Islet of Langerhans (tissue), 1 donor: ENCODE measurements at regions not wholly inside any gene's neighbourhood (a gene's known extent, or its start where the extent isn't known, plus 50 kb on each side); places are given as distances from the start of the nearest gene placed in this dataset.
"Not testable (repeated sequence)": the region's sequence is repeated elsewhere in the genome, so short reads cannot be mapped to it uniquely, and the experiment has no call there.

Experiments used
- FAIRE-seq: peaks from one replicate; lab custom pipeline; 2011; peaks lifted over from hg19 to GRCh38; lab: Jason Lieb, UNC

DNA sequence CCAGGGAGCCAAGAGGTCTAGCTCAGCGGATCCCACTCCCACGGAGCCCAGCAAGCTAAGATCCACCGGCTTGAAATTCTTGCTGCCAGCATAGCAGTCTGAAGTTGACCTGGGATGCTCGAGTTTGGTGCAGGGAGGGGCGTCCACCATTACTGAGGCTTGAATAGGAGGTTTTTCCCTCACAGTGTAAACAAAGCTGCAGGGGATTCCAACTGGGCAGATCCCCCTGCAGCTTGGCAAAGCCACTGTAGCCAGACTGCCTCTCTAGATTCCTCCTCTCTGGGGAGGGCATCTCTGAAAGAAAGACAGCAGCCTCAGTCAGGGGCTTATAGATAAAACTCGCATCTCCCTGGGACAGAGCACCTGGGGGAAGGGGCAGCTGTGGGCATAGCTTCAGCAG is 118.8 kb upstream of the PRICKLE1 start:
- FAIRE-seq, result not testable (repeated sequence)

DNA sequence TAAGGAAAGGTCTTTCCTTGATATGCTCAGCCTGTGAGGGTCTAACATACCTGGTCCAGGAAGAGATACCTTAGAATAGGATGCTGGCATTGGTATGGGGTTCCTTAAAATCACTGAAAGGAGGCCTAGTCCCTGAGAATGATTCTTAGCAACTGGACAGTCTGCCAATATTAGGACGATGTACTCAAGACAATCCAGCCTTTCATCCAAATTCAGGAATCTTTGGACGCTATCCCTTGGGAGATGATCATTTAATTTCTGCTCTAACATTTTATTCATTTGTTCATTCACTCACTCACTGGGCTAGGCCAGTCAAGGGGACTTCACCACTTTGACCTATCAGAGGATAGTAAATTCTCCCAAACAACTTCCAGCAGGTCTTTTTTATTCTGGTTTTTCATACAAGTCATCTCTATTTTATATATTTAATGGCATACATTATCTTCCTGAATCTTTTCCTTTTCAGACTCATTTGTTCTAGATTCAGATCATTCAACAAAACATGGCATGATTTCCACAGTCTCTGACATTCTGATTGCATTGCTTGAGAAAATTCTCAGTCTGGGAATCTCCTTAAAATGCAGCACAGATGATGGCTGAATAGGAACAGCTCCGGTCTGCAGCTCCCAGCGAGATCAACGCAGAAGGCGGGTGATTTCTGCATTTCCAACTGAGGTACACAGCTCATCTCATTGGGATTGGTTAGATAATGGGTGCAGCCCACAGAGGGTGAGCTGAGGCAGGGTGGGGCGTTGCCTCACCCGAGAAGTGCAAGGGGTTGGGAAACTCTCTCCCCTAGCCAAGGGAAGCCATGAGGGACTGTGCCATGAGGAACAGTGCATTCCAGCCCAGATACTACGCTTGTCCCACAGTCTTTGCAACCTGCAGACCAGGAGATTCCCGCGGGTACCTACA is 118.0 kb upstream of the PRICKLE1 start:
- FAIRE-seq, result no peak

DNA sequence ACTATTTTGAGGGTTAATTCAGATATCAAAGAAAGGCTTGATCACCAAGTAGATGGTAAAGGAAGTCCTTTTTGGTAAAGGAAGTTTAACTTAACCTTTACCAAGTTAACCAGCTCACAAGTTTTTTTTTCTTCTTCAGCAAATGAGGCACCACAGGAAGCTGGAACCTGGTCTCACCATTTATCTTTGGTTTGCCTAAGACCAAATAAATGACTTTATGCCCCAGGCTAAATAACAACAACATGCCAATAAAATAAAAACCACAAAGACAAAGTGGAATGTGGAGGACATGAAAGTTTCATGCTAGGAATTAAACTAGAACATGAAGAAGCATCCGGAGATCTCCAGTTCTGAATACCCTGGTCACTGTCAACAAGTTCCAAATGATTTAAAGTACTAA is 116.8 kb upstream of the PRICKLE1 start:
- FAIRE-seq, result no peak

GRCh38 chr12:42705863-42706262 is 116.3 kb upstream of the PRICKLE1 start:
- FAIRE-seq, result no peak

DNA sequence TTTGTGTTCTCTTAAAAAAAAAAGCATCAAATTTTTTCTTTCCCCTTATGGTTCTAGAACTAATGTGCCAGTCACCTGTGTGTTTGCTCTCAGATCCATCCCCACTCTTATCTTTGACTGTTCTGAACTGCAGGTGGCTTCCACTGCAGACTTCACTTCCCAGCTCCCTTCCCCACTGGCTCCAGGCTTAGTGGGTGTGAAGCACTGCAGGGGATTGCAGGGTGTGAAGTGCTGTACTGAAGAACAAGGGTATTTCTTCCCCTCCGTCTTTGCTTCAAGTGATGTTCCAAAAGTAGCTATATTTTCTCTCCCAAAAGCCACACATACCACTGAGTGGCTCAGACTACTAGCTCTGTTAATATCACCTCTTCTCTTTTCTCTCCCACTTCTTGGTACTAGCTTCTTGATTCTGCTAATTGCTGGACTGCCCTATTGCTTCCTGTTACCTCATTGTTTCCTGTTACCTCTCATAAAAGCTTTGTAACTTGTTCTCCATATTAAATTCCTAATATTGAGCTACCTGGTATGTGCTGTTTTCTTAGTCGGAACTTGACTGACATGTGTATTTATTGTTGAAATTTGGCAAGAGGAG is 115.4 kb upstream of the PRICKLE1 start:
- no peak for FAIRE-seq

DNA sequence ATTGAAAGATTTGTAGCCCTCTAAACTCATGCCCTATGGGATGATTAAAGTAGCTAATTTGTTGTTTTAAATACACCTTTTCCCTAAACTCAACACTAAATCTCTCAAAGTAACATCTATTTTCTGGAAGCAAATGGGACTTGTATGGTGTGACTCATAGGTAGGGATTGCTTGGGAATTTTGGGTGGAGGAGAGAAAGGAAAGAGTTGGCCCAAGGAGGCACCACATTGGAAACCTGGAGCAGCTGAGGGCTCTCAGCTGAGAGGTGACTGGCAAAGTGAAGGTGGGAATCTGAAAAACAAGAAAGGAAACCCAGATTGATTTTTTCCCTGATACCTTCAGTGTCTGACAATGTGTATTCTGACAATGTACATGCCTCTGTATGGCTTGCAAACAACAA is 114.8 kb upstream of the PRICKLE1 start:
- FAIRE-seq, result no peak

DNA sequence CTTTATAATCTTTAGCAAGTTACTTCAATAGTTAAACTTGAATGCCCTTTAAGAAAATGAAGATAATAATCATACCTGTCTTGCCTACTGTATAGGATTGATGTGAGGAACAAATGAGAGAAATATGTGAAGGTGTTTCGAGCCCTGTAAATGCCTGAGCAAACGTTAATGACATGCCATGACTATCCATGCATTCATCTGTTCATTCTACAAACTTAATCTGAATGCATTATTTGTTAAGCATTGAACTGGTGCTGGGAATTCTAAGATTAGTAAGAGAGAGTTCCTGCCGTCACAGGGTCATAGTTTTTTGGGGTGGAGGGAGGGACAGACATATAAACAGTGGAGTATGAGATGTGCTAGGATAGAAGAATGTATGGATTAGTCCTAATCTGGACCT is 111.5 kb upstream of the PRICKLE1 start:
- no peak for FAIRE-seq

GRCh38 chr12:42698213-42698612 is 108.7 kb upstream of the PRICKLE1 start:
- FAIRE-seq, result no peak

DNA sequence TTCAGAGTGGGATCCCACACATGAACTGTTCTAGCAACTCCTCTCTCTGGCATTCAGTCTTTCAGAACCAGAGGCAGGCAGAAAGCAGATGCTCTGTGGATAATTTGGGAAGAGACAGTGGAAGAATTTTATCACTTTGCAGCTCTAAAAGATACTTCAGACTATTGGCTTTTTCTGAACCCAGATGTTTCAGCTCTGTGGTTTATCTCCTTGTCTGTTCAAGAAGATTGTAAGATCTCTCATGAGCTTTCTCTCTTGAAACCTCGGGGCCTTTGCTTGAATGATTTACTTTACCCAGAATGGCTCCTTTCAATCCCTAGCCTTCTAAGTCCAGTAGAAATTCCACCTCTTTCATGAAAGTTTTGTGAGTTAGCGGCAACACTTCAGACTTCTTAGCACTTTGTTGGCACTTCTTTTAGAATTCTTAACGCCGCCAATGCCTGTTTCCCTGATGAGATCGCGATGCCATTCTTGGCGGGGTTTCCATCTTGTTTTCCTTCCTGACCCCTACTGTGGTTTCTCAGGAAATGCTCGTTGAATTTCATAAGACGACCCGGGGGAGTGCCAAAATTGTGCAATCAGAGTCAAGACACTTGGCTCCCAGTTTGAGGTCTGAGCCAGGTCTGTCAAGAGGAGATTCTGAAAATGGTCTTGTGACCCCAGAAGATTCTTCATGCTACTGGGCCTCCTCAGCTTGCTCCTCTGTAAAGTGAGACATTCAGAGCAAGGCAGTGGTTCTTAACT is 107.0 kb upstream of the PRICKLE1 start:
- FAIRE-seq, result no peak

GRCh38 chr12:42695490-42695995 is 106.0 kb upstream of the PRICKLE1 start:
- FAIRE-seq, result no peak

GRCh38 chr12:42692749-42693148 is 103.2 kb upstream of the PRICKLE1 start:
- no peak for FAIRE-seq

GRCh38 chr12:42691991-42692557 is 102.5 kb upstream of the PRICKLE1 start:
- FAIRE-seq, result no peak

DNA sequence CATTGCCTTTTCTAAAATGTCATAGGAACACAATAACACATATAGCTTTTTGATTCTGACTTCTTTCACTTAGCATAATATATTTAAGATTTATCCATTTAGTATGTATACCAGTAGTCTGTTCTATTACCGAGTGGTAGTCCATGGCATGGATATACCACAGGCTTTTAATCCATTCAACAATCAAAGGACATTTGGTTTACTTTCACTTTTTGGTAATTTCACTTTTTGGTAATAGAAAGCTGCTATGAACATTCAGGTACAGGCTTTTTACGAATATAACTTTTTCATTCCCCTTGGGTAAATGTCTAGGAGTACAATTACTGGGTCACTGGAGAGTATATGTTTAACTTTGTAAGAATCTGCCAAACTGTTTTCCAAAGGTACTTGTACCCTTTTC is 100.7 kb upstream of the PRICKLE1 start:
- FAIRE-seq, result no peak

DNA sequence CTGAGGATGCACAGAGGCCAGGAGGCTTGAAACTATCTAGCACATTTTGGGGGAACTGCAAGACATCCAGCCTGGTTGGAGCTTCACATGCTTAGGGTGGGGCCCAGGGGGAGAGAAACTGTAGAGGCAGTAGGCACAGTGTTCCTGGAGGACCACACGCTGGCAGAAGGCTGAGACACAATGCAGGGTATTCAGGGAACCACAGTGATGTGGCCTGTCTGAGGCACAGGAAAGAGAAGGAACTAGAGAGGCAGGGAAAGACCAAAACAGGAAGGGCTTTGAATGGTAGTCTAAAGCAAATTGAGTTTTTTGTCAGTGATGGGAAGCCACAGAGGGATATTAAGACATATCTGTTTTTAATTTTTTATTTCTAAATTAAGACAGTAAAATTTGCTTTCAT is 100.2 kb upstream of the PRICKLE1 start:
- FAIRE-seq, result no peak

DNA sequence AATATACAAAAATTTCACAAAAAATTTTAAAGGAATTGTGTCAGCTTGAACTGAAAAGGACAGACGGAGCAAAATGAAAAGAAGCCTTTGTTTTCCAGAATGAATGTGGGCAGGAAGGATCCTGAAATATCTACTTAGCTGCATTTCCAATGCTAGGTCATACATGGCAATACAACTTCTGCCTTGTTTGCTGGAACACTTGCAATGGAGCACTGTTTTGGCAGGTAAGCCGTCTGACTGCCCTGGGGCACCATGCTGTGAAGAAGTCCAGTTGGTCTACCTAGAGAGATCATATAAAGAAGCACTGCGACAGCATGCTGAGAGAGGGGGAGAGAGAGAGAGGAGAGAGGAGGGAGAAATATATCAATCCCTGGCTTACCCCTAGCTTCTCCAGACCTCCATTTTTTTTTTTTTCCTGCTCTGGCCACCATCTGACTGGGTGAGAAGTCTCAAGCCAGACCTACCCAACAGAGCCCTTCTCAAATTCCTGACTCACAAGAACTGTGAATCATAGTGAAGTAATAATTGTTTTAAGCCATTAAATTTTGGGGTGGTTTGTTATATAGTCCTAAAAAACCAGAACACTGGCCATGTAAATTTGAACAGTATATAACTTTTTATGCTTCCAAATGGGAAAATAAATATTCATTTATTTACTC is 97.1 kb upstream of the PRICKLE1 start:
- no peak for FAIRE-seq

DNA sequence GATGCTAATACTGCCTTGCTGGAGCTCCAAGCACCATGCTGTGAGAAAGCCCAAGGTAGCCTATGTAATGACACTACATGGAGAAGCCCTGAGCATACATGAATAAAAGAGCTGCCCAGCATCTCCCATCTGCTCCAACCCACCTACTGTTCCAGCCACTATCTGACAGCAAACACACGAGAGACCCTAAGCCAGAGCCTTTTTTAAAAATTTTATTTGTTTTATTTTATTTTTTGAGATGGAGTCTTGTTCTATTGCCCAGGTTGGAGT is 95.2 kb upstream of the PRICKLE1 start:
- no peak for FAIRE-seq

DNA sequence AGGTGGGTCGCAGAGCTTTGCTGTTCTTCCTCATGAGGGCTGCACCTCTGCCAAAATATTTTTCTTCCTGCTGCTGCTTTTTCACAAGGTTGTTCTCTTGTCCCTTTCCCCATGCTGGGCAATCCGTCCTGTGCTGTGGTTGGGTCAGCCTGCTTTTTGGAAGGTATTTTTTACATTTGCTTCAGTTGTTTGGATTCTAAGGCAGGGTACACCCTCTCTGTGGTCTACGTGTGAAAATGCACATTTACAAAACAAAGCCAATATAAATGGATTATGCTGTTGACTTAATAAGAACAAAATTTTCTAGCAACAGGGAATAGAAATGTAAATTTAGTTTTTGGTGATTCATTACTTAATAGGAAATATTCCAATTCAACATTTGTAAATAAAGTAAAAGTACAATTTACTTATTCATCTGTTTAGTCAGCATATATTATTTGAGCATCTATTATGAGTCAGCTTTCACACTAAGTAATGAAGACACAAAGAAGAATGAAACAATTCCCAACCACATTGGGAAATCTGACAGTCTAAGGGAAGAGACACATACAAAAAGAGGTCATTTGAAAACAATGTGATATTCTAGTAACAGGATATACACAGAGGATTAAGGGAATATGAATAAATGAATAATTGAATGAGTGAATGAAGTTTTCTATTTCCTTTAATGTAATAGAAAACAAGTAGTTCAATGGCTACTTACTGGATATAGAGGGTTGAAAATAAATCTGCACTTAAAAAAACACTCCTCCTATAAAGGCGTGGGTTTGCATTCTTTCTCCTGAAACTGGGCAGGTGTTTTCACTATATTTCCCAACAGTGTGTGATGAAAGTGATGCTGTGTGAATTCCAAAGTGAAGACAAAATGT is 94.6 kb upstream of the PRICKLE1 start:
- no peak for FAIRE-seq

DNA sequence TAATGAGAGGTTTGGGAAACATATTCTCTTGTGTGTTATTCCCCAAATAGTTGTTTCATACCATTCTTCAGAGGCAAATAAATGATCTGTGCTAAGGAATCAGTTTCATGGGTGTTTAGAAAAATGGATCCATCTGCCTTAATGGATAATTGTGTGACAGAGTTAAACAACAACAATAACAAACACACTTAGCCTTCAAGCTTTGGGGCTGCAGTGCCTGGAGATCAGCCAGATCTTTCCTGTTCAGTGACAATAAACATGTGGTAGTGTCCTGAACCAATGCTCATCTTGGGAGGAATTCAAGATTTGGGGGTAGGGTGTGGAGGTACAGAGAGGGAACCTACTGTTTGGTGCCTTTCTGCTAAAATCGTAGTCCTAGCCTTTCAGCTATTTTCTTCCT is 93.7 kb upstream of the PRICKLE1 start:
- FAIRE-seq, result no peak

- no peak for FAIRE-seq
Measured at GRCh38 chr12:42679466-42679865, 89.9 kb upstream of the PRICKLE1 start.

DNA sequence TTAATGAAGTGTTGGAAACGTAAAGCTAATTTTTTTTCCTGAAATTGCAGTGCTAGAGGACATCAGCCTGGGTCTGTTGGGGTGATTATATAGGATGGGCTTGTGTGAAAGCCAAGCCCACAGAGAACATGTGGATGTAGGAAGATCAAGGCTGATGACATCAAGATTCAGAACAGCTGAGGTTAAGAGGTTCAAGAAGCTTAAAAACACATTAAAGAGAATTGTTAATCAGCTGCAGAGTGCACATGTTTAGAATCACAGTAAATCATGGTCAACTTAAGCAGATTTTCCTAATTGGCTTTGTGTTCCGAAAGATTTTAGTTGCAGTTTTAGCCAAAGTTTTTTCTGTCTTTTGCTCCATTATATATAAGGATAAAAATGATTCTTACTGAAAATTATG is 87.9 kb upstream of the PRICKLE1 start:
- no peak for FAIRE-seq

- no peak for FAIRE-seq
Measured at GRCh38 chr12:42673535-42673934, 84.0 kb upstream of the PRICKLE1 start.
